Memory B cell (primary cell): ENCODE measurements at regions not wholly inside any gene's neighbourhood (a gene's known extent, or its start where the extent isn't known, plus 50 kb on each side); places are given as distances from the start of the nearest gene placed in this dataset.

Source experiments
- ATAC-seq: fragments of 150-1000 bp; cut with Tn5 transposase; 2 replicates; pipeline ENCODE4 v1.10.0; 2021; ENCODE audit warnings: low read depth, mild to moderate bottlenecking, moderate library complexity
- DNase-seq, 2 donors: peaks; one replicate each; pipeline ENCODE4 v3.0.0; 2022; ENCODE audit warnings: low spot score in 2 of 2
- H3K27ac Mint-ChIP-seq: one replicate; pipeline ENCODE4 v1.8.0; 2022; ENCODE audit warnings: mild to moderate bottlenecking, moderate library complexity, mixed read lengths
- H3K27me3 Mint-ChIP-seq: one replicate; pipeline ENCODE4 v1.8.0; 2022; ENCODE audit warnings: mixed read lengths
- H3K36me3 Mint-ChIP-seq: one replicate; pipeline ENCODE4 v1.8.0; 2022; ENCODE audit warnings: mild to moderate bottlenecking, mixed read lengths
- H3K4me1 Mint-ChIP-seq: one replicate; pipeline ENCODE4 v1.8.0; 2022; ENCODE audit warnings: mixed read lengths
- H3K4me3 Mint-ChIP-seq: one replicate; pipeline ENCODE4 v1.8.0; 2022; ENCODE audit warnings: mild to moderate bottlenecking, moderate library complexity, mixed read lengths
- H3K9me3 Mint-ChIP-seq: one replicate; pipeline ENCODE4 v1.8.0; 2022; ENCODE audit warnings: mixed read lengths

DNA sequence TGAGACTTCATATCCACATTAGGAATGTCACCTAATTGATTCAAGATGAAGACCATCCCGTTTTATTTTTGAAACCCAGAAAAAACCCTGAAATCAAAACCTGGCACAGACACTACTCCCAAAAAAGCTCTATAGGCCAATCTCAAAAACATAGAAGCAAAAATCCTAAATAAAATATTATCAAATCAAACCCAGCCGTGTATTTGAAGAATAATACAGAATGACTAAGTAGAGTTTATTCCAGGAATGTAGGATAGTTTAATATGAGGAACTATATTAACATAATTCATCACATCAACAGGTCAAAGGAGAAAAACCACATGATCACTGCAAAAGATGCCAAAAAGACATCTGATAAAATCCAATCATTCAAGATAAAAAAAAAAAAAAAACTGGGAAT lies 167.1 kb downstream of the ACTL7B start:
- peaks cover 3% of the 10 kb centered on the region for H3K9me3 Mint-ChIP-seq
- H3K27ac Mint-ChIP-seq = no peak overlapping the region
- DNase-seq (no peak), ATAC-seq (no peak)
- no peaks in the 10 kb centered on the region for H3K27me3 Mint-ChIP-seq
- H3K4me3 Mint-ChIP-seq = no peak overlapping the region
- H3K4me1 Mint-ChIP-seq = no peaks in the 10 kb centered on the region
- H3K36me3 Mint-ChIP-seq = no peaks in the 10 kb centered on the region

DNA sequence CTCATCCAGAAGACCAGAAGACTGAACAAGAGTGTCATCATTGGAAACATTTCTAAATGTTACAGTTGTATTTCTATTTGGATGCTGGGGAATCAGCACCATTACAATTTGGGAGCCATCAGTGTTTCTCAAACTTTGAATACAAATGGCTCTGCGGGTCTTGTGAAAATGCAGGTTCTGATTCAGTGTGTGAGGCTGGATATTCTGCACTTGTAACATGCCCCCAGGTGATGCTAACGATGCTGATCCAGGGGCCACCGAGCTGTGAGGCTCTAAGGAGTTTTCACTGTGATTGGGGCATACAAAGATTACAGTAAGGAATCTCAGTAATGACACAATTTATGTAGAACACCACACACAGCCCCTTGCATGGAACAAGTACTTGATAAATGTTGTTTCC lies 167.7 kb downstream of the ACTL7B start:
- Mint-ChIP-seq H3K27me3 (no peaks in the 10 kb centered on the region), H3K4me1 (no peaks in the 10 kb centered on the region), H3K36me3 (no peaks in the 10 kb centered on the region), H3K4me3 (no peak overlapping the region), H3K27ac (no peak overlapping the region), H3K9me3 (peaks cover 4% of the 10 kb centered on the region)
- DNase-seq (no peak), ATAC-seq (no peak)

DNA sequence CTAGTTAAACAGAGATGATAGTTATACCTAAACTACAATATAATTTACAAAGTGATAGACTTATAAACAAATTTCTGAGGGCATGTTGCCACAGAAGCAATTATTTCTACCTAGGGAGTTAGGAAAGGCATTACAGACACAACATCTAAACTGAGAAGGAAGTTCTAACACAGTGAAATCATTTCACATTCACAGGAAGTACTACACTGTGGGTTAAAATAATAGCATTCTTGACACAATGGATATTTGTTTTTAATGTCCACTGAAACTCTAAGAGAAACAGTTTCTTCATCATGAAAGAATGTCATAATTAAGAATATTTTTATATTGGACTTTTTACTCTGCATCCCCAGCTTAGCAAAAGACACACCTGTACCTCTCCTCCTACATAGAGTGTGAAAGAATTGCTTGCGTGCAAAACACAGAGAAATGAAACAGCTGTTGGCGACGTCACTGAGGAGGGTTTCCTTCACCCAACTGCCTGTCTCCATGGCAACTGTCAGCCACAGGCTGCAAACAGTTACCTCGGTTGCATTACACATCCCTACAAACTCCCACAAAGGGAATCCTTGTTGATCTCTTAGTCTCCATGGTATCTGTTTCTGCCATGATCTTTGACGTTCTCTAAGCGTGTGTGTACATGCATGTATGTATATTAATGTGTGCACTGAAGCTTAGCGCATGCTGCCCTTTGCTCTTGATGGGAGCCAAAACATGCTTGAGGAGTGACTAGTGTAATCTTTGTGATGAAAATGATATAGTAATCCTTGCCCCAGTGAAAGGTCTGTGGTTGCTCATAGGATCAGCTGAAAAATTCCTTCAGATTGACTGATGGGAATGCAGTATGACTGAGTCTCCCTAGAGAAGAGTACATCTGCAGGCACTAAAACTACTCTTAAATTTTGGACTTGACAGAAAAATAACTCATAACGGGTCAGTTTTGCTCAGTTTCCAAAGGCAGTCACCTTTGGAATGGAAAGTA lies 168.5 kb downstream of the ACTL7B start:
- Mint-ChIP-seq H3K9me3 (peaks cover 4% of the 10 kb centered on the region), H3K4me3 (no peak overlapping the region), H3K27me3 (peaks cover 3% of the 10 kb centered on the region), H3K4me1 (no peaks in the 10 kb centered on the region), H3K27ac (no peak overlapping the region), H3K36me3 (no peaks in the 10 kb centered on the region)
- DNase-seq (no peak), ATAC-seq (no peak)

DNA sequence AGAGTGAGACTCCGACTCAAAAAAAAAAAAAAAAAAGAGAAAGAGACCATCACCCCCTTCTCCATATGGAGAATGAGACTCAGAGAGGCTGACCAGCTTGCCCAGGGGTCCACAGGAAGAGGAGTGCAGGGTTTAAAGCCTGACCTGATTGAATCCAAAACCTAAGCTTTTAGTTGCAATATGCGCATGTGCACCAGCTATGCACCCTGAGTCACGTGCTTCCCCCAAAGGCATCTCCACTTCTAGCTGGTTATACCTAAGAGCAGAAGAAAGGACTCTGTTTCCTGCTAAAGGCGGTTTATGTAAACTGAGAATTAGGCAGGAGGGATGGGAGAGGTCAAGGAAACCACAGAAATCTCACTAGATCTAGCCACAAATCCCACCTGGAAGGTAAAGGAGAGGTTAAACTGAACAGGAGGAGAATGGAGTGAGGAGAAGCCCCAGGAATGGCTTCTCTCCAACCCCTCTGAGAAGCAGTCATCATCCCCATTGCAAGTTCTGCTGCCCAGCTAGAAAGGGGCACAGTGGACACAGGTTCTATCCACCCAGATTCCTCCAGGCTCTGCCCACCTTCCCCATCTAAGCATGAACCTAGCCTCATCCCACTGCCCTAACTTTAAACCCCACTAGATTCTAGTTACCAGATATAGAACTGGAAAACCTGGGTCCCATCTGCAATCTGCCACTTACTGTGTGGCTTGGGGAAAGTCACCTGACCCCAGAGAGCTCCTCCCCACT lies 171.3 kb downstream of the ACTL7B start:
- H3K4me3 Mint-ChIP-seq = no peak overlapping the region
- ATAC-seq (no peak), DNase-seq (no peak)
- H3K36me3 Mint-ChIP-seq = no peaks in the 10 kb centered on the region
- H3K9me3 Mint-ChIP-seq = peaks cover 4% of the 10 kb centered on the region
- H3K27ac Mint-ChIP-seq = no peak overlapping the region
- peaks cover 3% of the 10 kb centered on the region for H3K27me3 Mint-ChIP-seq
- no peaks in the 10 kb centered on the region for H3K4me1 Mint-ChIP-seq

DNA sequence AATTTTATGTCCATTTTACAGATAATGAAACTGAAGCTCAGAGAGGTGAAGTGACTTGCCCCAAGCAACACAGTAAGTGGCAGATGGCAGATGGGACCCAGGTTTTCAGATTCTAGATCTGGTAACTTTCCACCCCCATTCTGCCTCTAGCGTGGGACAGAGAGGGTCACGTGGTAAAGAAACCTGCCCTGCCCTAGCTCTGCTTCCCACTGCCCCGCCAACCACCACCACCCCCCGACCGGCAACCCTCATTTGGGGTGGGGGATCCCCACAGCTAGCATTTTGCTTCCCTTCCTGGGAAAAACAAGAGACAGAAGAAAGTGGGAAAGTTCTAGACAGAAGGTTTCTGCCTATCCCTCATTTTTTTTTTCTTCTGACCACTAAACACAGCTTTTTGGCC lies 172.5 kb downstream of the ACTL7B start:
- no peaks in the 10 kb centered on the region for H3K4me1 Mint-ChIP-seq
- DNase-seq (no peak), ATAC-seq (no peak)
- no peak overlapping the region for H3K27ac Mint-ChIP-seq
- peaks cover 3% of the 10 kb centered on the region for H3K27me3 Mint-ChIP-seq
- no peak overlapping the region for H3K4me3 Mint-ChIP-seq
- H3K36me3 Mint-ChIP-seq = no peaks in the 10 kb centered on the region
- peaks cover 4% of the 10 kb centered on the region for H3K9me3 Mint-ChIP-seq

DNA sequence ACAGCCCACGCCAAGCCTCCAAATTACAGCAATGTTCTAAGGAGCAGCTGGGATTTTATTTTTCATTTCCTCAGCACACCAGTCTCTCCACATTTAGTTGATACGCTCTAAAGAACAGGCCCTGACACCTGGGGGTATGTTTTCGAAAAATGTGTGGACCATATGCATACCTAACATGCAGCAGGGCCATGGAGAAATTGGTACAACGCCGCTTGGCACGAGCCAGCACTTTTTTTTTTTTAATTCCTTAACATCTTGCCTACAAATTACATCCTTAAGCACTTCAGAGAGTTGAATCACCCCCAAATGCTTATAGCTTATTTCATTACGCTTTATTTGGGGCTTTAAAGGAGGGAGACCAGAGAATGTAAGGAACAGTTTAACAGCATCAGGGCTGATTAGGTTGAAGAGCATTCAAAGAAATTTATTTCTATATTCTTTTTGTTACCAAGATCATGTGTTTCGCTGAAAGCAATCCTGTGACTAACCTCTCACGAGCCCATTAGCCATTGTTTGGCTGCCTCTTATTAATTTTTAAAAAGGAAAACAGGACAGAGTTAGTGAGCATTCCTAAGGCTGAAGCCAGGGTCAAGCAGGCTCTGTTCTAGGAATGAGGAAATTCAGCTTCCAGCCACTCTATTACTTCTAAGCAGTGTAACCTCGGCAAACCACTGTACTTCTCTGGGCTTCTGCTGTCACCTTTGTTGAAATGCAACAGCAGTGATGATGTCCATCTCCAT lies 173.8 kb downstream of the ACTL7B start:
- no peaks in the 10 kb centered on the region for H3K36me3 Mint-ChIP-seq
- ATAC-seq (no peak), DNase-seq (no peak)
- peaks cover 3% of the 10 kb centered on the region for H3K27me3 Mint-ChIP-seq
- H3K9me3 Mint-ChIP-seq = peaks cover 4% of the 10 kb centered on the region
- H3K4me1 Mint-ChIP-seq = no peaks in the 10 kb centered on the region
- H3K27ac Mint-ChIP-seq = no peak overlapping the region
- no peak overlapping the region for H3K4me3 Mint-ChIP-seq

DNA sequence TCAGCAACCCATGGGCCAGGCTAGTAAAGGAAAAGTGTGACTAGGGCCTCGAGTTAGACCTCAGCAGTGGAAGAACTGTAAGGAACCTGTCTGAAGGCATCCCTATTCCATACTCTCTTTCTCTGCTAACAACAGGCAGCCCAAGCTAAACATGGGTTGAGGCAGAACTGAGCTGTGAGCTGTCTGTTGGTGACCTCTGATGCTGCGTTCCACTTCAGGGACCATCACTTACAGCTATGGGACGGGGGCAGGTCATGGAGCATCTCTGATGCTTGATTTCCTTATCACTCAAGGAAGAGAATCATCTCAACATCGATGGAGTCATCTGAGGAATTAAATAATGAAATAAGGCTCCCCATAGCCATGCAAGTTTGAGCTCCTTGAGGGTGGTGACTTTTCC lies 174.8 kb downstream of the ACTL7B start:
- peaks cover 4% of the 10 kb centered on the region for H3K9me3 Mint-ChIP-seq
- ATAC-seq = no peak
- H3K27ac Mint-ChIP-seq = no peak overlapping the region
- peaks cover 3% of the 10 kb centered on the region for H3K27me3 Mint-ChIP-seq
- H3K4me1 Mint-ChIP-seq = peaks cover 2% of the 10 kb centered on the region
- H3K4me3 Mint-ChIP-seq = no peak overlapping the region
- DNase-seq = no peak
- H3K36me3 Mint-ChIP-seq = no peaks in the 10 kb centered on the region

DNA sequence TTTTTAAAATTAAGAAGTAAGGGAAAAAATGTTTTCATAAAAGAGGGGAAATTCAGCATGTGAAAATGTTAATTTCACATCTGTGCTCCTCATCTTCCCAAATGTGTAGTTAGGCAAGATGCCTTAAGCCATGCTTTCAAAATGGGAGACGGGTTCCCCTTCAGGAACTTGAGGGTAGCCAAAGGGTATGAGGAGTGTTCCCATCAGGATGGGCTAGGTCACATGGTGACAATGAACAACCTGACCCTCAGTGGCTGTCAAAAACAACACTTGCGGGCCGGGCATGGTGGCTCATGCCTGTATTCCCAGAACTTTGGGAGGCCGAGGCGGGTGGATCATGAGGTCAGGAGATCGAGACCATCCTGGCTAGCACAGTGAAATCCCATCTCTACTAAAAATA lies 178.0 kb downstream of the ACTL7B start:
- H3K36me3 Mint-ChIP-seq = no peaks in the 10 kb centered on the region
- DNase-seq = no peak
- H3K9me3 Mint-ChIP-seq = no peaks in the 10 kb centered on the region
- no peak overlapping the region for H3K27ac Mint-ChIP-seq
- peaks cover 1% of the 10 kb centered on the region for H3K27me3 Mint-ChIP-seq
- no peak overlapping the region for H3K4me3 Mint-ChIP-seq
- ATAC-seq = no peak
- H3K4me1 Mint-ChIP-seq = peaks cover 2% of the 10 kb centered on the region

DNA sequence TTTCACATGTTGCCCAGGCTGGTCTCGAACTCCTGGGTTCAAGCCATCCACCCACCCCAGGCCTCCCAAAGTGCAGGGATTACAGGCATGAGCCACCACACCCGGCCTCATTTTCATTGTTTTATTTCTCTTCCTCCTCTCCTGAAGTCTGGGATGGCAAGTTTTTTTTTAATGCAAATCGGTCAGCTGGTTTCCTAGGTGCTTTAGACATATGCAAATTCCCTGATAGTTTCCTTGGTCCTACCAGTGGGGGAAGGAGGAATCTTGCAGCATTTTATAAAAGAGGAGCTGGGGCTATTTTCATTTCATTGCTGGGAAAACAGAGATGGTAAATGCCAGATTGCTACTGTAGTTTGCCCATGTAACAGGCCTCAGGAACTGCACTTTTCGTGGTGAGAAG lies 179.4 kb downstream of the ACTL7B start:
- no peak for DNase-seq
- no peaks in the 10 kb centered on the region for H3K9me3 Mint-ChIP-seq
- no peaks in the 10 kb centered on the region for H3K27me3 Mint-ChIP-seq
- H3K4me3 Mint-ChIP-seq = no peak overlapping the region
- no peaks in the 10 kb centered on the region for H3K36me3 Mint-ChIP-seq
- peaks cover 2% of the 10 kb centered on the region for H3K4me1 Mint-ChIP-seq
- ATAC-seq = no peak
- no peak overlapping the region for H3K27ac Mint-ChIP-seq

DNA sequence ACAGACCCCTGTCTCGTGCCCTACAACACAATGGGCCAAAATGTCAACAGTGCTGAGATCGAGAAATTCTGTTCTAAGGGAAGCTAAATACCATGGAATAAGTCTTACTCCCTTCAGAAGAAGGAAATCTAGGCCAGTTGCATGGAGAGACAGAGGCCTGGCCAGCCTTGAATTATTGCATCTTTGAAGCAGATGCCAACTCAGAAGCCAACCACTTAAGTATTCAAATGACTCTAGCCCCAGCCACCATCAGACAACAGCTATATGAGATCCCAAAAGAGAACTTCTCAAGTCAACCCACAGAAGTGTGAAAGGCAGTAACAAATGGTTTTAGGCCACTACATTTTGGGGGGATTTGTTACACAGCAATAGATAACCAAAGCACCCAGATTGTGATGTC lies 180.1 kb downstream of the ACTL7B start:
- peaks cover 2% of the 10 kb centered on the region for H3K4me1 Mint-ChIP-seq
- no peak for ATAC-seq
- H3K4me3 Mint-ChIP-seq = no peak overlapping the region
- DNase-seq = no peak
- H3K27me3 Mint-ChIP-seq = no peaks in the 10 kb centered on the region
- no peaks in the 10 kb centered on the region for H3K36me3 Mint-ChIP-seq
- H3K27ac Mint-ChIP-seq = no peak overlapping the region
- H3K9me3 Mint-ChIP-seq = no peaks in the 10 kb centered on the region

DNA sequence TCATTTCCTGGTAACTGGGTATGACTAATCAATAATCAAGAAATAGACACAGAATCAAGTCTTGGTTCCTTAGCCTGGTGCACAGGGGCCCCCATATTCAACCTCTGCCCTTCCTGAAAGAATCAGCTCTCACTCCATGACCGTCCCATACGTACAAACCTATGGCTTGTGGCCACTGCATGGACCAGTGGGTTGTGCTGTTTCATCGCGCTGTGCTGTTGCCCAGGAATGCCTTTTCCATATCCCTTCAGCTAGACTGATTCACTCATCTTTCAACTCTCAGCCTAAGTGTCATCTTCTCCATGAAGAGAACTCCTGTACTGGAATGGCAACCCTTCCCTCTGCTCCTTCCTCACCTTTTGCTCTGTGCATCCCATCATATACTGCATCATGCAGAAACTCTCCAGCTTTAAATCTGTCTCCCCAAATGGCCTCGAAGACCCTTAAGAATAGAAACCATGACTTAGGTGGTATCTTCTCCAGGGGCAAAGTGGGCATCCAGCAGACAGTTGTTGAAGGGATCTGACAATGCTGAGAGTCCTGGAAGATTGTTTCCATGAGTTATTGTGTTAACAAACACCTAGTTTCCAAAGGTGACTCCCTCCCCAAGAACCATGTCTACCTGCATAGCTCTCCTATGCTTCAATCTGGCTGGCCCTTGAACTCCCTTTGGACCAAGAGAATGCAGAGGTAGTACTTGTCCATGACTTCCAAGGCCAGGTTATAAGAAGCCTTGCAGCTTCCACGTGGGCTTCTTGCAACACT lies 180.8 kb downstream of the ACTL7B start:
- H3K36me3 Mint-ChIP-seq = no peaks in the 10 kb centered on the region
- ATAC-seq (no peak), DNase-seq (no peak)
- no peaks in the 10 kb centered on the region for H3K9me3 Mint-ChIP-seq
- no peak overlapping the region for H3K27ac Mint-ChIP-seq
- peaks cover 2% of the 10 kb centered on the region for H3K4me1 Mint-ChIP-seq
- no peaks in the 10 kb centered on the region for H3K27me3 Mint-ChIP-seq
- no peak overlapping the region for H3K4me3 Mint-ChIP-seq

DNA sequence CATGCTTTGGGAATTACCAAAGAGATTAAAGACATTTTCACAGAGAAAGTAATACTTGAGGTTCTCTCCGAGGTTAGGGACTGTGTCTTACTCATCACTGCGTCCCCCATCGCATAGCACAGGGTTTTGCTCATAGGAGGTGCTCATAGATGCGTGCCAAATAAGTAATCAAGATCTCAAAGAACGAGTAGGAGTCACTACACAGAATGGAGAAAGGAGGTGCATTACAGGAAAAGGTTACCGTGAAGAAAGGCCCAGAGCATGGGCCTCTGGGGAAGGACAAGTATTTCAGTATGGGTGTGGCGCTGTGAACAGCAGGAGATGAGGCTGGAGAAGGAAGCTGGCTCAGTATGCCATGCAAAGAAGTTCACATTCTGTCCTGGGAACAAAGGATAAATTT lies 182.4 kb downstream of the ACTL7B start:
- Mint-ChIP-seq H3K9me3 (no peaks in the 10 kb centered on the region), H3K36me3 (no peaks in the 10 kb centered on the region), H3K27ac (no peak overlapping the region), H3K27me3 (no peaks in the 10 kb centered on the region), H3K4me3 (no peak overlapping the region), H3K4me1 (peaks cover 2% of the 10 kb centered on the region)
- DNase-seq (no peak), ATAC-seq (no peak)

DNA sequence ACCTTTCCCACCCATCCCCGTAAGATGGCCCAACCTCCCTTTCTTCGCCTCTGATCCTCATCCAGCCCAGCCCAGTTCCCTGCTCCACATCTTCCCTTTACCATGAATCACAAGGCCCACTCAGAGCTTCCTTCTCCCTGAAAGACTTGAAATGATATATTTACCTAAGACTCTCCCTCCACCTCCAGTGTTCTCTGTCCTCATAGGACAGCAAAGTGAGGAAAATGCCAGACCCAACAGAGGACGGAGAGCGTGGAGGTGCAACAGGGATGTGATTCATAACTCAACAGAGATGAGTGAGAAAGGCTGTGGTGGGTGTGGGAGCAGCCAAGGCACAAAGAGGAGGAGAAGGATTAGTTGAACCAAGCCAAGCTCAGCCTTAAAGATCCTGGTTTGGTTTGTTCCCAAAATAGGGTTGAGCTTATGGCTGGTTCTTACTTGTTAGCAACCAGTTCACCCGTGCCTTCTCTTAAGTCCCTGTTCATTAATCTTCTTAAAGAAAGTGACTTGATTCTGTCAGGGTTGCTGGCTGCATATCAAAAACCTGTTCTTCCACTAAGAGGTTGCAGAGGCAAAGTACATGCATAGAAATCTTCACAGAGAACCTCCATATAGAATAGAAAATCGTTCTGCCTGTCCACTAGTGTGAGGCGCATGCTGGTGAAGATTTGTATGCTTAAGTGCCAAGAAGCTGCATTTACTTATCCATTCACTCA lies 183.2 kb downstream of the ACTL7B start:
- Mint-ChIP-seq H3K4me1 (peaks cover 2% of the 10 kb centered on the region), H3K9me3 (no peaks in the 10 kb centered on the region)

More for the DNA sequence above, 183.2 kb downstream of the ACTL7B start:
- Mint-ChIP-seq H3K36me3 (no peaks in the 10 kb centered on the region), H3K27ac (no peak overlapping the region), H3K4me3 (no peak overlapping the region), H3K27me3 (no peaks in the 10 kb centered on the region)
- ATAC-seq = no peak
- DNase-seq = no peak
